ENCODE measurements at regions not wholly inside any gene's neighbourhood (a gene's known extent, or its start where the extent isn't known, plus 50 kb on each side); places are given as distances from the start of the nearest gene placed in this dataset.

DNA sequence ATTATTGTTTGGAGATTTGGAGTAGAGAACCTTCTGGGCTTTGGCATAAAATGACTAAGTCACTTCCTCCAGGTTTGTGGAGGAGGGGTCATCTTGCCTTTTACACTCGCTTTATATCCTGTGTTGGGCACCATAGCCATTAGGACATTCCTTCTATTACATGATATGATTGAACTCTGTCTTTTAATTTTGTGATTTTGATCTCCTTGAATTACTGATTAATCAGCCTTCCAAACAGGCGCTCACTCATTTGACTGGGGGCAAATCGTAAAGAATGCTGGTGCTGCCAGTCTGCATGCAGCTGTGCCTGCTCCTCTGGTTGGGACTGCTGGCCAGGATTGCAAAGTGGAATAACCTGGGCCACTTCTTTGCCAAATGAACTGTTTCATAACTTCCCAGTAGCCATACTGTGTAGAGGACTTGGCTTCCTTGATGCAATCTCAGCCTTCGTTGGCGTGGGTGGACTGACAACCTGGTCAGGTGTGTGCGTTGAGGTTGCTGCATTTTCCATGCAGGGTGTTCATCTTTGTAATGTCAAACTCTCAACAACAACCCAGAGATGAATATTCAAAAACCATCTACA, 65.9 kb upstream of the RAB11FIP2 start:
- DNase-seq (ENCODE audit: low read depth in 1 of 2, low spot score in 1 of 2): no peak
- Histone ChIP-seq H3K27ac (replicated peaks) (no peak overlapping the region), H3K27me3 (ENCODE audit: insufficient read depth, poor library complexity, severe bottlenecking) (peaks cover 5% of the 10 kb centered on the region), H3K4me3 (replicated peaks; ENCODE audit: insufficient read depth, low read length) (no peak overlapping the region)
- TF ChIP-seq GABPA (IDR thresholded peaks at IDR 0.05; ENCODE audit: low read depth): no peak
- TF ChIP-seq SPI1 (IDR thresholded peaks at IDR 0.05; ENCODE audit: borderline replicate concordance, low read depth): no peak
- TF ChIP-seq CTCF (IDR thresholded peaks at IDR 0.05; ENCODE audit: insufficient read depth, low read length): no peak

GRCh38 chr10:118110750-118111149, 64.0 kb upstream of the RAB11FIP2 start:
- no peak for TF ChIP-seq POLR2AphosphoS5 (IDR thresholded peaks at IDR 0.05; ENCODE audit: low read depth)
- TF ChIP-seq, protein P1, sequence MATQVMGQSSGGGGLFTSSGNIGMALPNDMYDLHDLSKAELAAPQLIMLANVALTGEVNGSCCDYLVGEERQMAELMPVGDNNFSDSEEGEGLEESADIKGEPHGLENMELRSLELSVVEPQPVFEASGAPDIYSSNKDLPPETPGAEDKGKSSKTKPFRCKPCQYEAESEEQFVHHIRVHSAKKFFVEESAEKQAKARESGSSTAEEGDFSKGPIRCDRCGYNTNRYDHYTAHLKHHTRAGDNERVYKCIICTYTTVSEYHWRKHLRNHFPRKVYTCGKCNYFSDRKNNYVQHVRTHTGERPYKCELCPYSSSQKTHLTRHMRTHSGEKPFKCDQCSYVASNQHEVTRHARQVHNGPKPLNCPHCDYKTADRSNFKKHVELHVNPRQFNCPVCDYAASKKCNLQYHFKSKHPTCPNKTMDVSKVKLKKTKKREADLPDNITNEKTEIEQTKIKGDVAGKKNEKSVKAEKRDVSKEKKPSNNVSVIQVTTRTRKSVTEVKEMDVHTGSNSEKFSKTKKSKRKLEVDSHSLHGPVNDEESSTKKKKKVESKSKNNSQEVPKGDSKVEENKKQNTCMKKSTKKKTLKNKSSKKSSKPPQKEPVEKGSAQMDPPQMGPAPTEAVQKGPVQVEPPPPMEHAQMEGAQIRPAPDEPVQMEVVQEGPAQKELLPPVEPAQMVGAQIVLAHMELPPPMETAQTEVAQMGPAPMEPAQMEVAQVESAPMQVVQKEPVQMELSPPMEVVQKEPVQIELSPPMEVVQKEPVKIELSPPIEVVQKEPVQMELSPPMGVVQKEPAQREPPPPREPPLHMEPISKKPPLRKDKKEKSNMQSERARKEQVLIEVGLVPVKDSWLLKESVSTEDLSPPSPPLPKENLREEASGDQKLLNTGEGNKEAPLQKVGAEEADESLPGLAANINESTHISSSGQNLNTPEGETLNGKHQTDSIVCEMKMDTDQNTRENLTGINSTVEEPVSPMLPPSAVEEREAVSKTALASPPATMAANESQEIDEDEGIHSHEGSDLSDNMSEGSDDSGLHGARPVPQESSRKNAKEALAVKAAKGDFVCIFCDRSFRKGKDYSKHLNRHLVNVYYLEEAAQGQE (IDR thresholded peaks at IDR 0.05; ENCODE audit: insufficient replicate concordance, low read depth): no peak
- TF ChIP-seq GABPA (IDR thresholded peaks at IDR 0.05; ENCODE audit: low read depth): no peak
- no peak for TF ChIP-seq CTCF (IDR thresholded peaks at IDR 0.05; ENCODE audit: insufficient read depth, low read length)
- TF ChIP-seq SPI1 (IDR thresholded peaks at IDR 0.05; ENCODE audit: borderline replicate concordance, low read depth): no peak
- Histone ChIP-seq H3K27me3 (ENCODE audit: insufficient read depth, poor library complexity, severe bottlenecking) (peaks cover 8% of the 10 kb centered on the region), H3K27ac (replicated peaks) (no peak overlapping the region), H3K4me3 (replicated peaks; ENCODE audit: insufficient read depth, low read length) (no peak overlapping the region)
- no peak for DNase-seq (ENCODE audit: low read depth in 1 of 2, low spot score in 1 of 2)

DNA sequence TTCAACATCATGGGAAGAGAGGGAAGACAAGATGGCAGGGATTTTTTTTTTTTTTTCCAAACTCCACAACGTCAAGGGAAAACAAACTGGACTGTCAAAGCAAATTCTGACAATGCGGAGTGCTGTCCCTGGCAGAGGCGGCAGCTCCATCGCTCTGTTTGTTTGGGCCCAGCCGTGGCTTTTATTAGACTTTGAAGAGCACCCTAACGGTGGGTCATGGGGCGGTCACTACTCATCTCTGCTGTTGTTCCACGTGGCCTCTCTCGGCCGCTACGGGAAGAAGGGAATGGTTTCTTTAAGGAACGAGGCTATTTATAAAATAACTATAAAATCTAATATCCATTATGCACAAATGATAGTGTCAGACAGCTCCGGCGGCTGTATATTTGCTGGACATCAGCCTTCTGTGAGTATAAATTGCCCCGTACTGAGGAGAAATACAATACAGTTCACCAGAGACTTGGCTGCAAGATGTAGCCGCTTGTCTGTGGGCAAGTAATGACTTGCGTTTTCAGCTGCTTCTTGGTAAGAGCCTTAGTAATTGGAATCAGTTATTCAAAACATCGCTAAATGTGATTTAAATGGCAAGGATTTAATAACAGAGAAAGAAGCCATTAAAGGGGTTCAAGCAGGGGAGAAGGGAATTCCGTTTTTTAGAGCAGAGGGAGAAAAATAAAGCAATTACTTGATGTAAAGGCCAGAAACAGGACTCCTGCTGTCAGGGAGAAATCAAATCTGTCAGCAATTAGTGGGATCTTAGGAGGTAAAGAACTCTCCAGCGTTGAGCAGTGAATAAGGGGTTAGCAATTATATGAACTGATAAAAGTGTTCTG, 61.7 kb upstream of the RAB11FIP2 start:
- TF ChIP-seq POLR2AphosphoS5 (IDR thresholded peaks at IDR 0.05; ENCODE audit: low read depth) (no peak), CTCF (IDR thresholded peaks at IDR 0.05; ENCODE audit: insufficient read depth, low read length) (no peak), SPI1 (IDR thresholded peaks at IDR 0.05; ENCODE audit: borderline replicate concordance, low read depth) (no peak), GABPA (IDR thresholded peaks at IDR 0.05; ENCODE audit: low read depth) (no peak)
- TF ChIP-seq, protein P1 (IDR thresholded peaks at IDR 0.05; ENCODE audit: insufficient replicate concordance, low read depth): no peak
- Histone ChIP-seq H3K27me3 (ENCODE audit: insufficient read depth, poor library complexity, severe bottlenecking) (peaks cover 8% of the 10 kb centered on the region), H3K27ac (replicated peaks) (no peak overlapping the region), H3K4me3 (replicated peaks; ENCODE audit: insufficient read depth, low read length) (no peak overlapping the region)
- no peak for DNase-seq (ENCODE audit: low read depth in 1 of 2, low spot score in 1 of 2)

All from HL-60 (cell line).